C4-2B (cell line): ENCODE measurements at regions not wholly inside any gene's neighbourhood (a gene's known extent, or its start where the extent isn't known, plus 50 kb on each side); places are given as distances from the start of the nearest gene placed in this dataset.

ENCODE experiments used
- ZFX ChIP-seq: fragments of 450-650 bp; IDR thresholded peaks from 2 replicates; pipeline ENCODE4 v1.6.1; 2017
- TF ChIP-seq, protein P1 (sequence below): fragments of 450-650 bp; conservative IDR thresholded peaks from 2 replicates; pipeline ENCODE4 v1.5.1; 2017; ENCODE audit warnings: mild to moderate bottlenecking

DNA sequence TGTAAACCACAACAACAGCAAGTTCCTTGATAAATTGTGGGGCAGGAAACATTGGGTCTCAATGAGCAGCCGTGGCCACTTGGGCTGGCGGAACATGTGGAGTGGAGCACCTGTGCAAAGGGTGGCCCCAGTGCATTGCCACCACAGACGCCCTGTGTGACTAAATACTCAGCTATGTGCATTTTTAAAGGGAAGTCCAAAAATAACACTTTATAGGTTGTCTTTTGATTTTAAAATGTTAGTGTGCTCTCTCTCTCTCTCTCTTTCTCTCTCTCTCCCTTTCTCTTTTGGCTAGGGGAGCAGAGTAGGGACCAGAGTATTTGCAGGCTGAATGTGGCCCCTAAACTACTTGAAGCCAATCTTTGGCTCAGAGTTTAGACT is 236.3 kb downstream of the BCAS1 start:
- TF ChIP-seq, protein P1, sequence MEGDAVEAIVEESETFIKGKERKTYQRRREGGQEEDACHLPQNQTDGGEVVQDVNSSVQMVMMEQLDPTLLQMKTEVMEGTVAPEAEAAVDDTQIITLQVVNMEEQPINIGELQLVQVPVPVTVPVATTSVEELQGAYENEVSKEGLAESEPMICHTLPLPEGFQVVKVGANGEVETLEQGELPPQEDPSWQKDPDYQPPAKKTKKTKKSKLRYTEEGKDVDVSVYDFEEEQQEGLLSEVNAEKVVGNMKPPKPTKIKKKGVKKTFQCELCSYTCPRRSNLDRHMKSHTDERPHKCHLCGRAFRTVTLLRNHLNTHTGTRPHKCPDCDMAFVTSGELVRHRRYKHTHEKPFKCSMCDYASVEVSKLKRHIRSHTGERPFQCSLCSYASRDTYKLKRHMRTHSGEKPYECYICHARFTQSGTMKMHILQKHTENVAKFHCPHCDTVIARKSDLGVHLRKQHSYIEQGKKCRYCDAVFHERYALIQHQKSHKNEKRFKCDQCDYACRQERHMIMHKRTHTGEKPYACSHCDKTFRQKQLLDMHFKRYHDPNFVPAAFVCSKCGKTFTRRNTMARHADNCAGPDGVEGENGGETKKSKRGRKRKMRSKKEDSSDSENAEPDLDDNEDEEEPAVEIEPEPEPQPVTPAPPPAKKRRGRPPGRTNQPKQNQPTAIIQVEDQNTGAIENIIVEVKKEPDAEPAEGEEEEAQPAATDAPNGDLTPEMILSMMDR: no peak
- TF ChIP-seq ZFX: no peak
